NB4 (cell line): ENCODE measurements at regions not wholly inside any gene's neighbourhood (a gene's known extent, or its start where the extent isn't known, plus 50 kb on each side); places are given as distances from the start of the nearest gene placed in this dataset.

Experiments
- DNase-seq: peaks from one replicate; pipeline ENCODE4 v3.0.0; 2010; ENCODE audit warnings: low read depth
- H3K4me3 ChIP-seq: one replicate; pipeline ENCODE4 v1.5.1; 2011; ENCODE audit warnings: mild to moderate bottlenecking, low read depth, low read length, moderate library complexity
- CTCF ChIP-seq: IDR thresholded peaks from one replicate; pipeline ENCODE4 v1.5.1; 2012; ENCODE audit warnings: low read depth, low read length
- MAX ChIP-seq: IDR thresholded peaks from 2 replicates; pipeline ENCODE4 v1.6.1; 2011; ENCODE audit warnings: low read depth, low read length
- MYC ChIP-seq: IDR thresholded peaks from 2 replicates; pipeline ENCODE4 v1.6.1; 2011; ENCODE audit warnings: low read depth, low read length
- POLR2A ChIP-seq: IDR thresholded peaks from 2 replicates; pipeline ENCODE4 v1.6.1; 2011; ENCODE audit warnings: mild to moderate bottlenecking; ENCODE audit not compliant: insufficient read length; ENCODE audit errors: extremely low read depth

- no peak for TF ChIP-seq MAX
- TF ChIP-seq CTCF, result no peak
- TF ChIP-seq POLR2A, result no peak
- no peak for TF ChIP-seq MYC
- DNase-seq, result peak; percentile 31
- H3K4me3 ChIP-seq, result no peak overlapping the region
Measured at GRCh38 chr3:109563149-109563548, 225.8 kb upstream of the DPPA4 start.

GRCh38 chr3:109569135-109569846 lies 231.9 kb upstream of the DPPA4 start:
- H3K4me3 ChIP-seq, result no peak overlapping the region
- DNase-seq, result no peak

GRCh38 chr3:109570408-109570807 lies 233.1 kb upstream of the DPPA4 start:
- no peak for DNase-seq
- no peak for TF ChIP-seq POLR2A
- TF ChIP-seq MAX, result no peak
- TF ChIP-seq CTCF, result no peak
- no peak for TF ChIP-seq MYC
- no peak overlapping the region for H3K4me3 ChIP-seq

More at GRCh38 chr3:109569135-109569846, 231.9 kb upstream of the DPPA4 start:
- TF ChIP-seq MYC (no peak), POLR2A (no peak), MAX (no peak), CTCF (no peak)

GRCh38 chr3:109572301-109572700 lies 235.0 kb upstream of the DPPA4 start:
- TF ChIP-seq MYC (no peak), POLR2A (no peak), MAX (no peak), CTCF (no peak)
- DNase-seq, result no peak
- no peak overlapping the region for H3K4me3 ChIP-seq

- no peak overlapping the region for H3K4me3 ChIP-seq
Measured at GRCh38 chr3:109596991-109597390, 259.6 kb upstream of the DPPA4 start.

More at GRCh38 chr3:109596991-109597390, 259.6 kb upstream of the DPPA4 start:
- no peak for DNase-seq
- TF ChIP-seq MYC (no peak), MAX (no peak), CTCF (no peak), POLR2A (no peak)
